Choroid plexus epithelial cell (primary cell): ENCODE measurements at regions not wholly inside any gene's neighbourhood (a gene's known extent, or its start where the extent isn't known, plus 50 kb on each side); places are given as distances from the start of the nearest gene placed in this dataset.
A peak's percentile ranks its signal among the peaks of the same experiment; 100 is the strongest.

Experiments
- DNase-seq: peaks from one replicate; pipeline ENCODE4 v3.0.0-alpha.2; 2010; ENCODE audit warnings: low read depth
- H3K4me3 ChIP-seq: 2 replicates; pipeline ENCODE4 v1.5.1; 2011; ENCODE audit warnings: low read depth, mild to moderate bottlenecking, control low read depth, low read length, moderate library complexity
- CTCF ChIP-seq: conservative IDR thresholded peaks from 2 replicates; pipeline ENCODE4 v1.5.1; 2011; ENCODE audit warnings: low read depth, mild to moderate bottlenecking, control low read depth, inconsistent platforms, low read length, moderate library complexity

GRCh38 chr7:156547884-156548561 is 92.6 kb upstream of the RNF32 start:
- TF ChIP-seq CTCF = no peak
- DNase-seq = no peak

DNA sequence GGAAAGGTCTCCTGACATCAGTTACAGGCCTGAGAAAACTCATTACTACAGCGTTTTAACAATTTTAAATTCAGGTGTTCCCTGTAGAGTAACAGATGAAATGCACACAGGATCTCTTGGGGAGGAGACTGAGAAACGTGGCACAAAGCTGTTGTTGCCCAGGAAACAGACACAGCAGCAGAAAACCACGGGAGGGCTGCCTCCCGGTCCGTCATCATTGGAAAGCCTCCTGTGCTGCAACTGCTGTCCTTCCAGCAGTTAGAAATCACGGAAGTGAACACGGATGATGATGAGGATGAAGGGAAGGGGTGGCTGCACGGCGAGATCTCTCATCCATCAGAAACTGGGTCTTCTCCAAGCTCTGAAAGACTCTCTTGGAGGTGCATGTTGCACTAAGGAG is 94.6 kb upstream of the RNF32 start:
- peak; percentile 6 for DNase-seq
- no peak overlapping the region for H3K4me3 ChIP-seq
- TF ChIP-seq CTCF = no peak

More at GRCh38 chr7:156547884-156548561, 92.6 kb upstream of the RNF32 start:
- no peak overlapping the region for H3K4me3 ChIP-seq

GRCh38 chr7:156544919-156545715 is 95.5 kb upstream of the RNF32 start:
- H3K4me3 ChIP-seq = no peak overlapping the region
- no peak for TF ChIP-seq CTCF
- DNase-seq = no peak

DNA sequence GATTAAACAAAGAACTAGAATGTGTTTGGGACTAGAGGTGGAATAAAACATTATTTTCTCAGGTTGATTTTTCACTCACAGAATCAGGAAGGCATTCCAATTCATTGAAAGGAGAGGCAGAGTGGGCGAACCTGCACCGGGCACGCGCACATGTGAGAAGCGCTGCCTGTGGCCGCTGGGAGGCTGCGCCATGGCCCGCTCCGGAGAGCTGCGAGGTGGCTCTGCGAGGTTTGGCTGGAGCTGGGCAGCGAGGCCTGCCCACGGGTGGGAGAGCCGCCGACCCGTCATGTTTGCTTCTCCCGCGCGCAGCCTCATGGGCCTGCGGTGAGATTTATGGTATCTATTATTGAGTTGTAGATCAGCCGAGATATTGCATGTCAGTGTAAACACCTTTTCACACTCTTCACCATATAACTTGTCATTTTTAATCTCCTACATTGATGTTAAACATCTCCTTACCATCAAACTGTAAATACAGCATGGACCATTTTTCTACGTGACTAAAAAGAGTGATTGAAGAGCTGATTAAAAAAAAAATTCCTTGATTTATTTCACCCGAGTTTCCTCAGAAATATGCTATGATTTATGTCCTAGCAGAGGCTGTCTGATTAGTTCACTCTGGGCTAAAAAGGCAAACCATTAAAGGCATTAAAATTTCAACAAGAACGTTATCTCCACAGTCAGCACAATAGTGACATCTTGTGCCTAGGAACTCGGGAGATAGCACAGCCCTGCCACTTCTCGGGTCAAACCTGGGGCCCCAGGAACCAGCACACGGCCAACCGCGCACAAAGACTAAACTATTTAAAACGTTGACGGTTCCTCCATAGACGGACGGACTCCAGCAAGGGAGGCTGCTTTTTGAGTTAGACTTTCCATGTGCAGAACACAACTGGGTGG is 96.6 kb upstream of the RNF32 start:
- no peak overlapping the region for H3K4me3 ChIP-seq
- no peak for TF ChIP-seq CTCF
- no peak for DNase-seq

GRCh38 chr7:156540619-156541165 is 99.9 kb upstream of the RNF32 start:
- no peak for DNase-seq
- TF ChIP-seq CTCF = no peak
- H3K4me3 ChIP-seq = no peak overlapping the region

GRCh38 chr7:156539999-156540398 is 100.6 kb upstream of the RNF32 start:
- H3K4me3 ChIP-seq = no peak overlapping the region
- no peak for TF ChIP-seq CTCF
- no peak for DNase-seq
